ENCODE measurements at regions not wholly inside any gene's neighbourhood (a gene's known extent, or its start where the extent isn't known, plus 50 kb on each side); places are given as distances from the start of the nearest gene placed in this dataset.

DNA sequence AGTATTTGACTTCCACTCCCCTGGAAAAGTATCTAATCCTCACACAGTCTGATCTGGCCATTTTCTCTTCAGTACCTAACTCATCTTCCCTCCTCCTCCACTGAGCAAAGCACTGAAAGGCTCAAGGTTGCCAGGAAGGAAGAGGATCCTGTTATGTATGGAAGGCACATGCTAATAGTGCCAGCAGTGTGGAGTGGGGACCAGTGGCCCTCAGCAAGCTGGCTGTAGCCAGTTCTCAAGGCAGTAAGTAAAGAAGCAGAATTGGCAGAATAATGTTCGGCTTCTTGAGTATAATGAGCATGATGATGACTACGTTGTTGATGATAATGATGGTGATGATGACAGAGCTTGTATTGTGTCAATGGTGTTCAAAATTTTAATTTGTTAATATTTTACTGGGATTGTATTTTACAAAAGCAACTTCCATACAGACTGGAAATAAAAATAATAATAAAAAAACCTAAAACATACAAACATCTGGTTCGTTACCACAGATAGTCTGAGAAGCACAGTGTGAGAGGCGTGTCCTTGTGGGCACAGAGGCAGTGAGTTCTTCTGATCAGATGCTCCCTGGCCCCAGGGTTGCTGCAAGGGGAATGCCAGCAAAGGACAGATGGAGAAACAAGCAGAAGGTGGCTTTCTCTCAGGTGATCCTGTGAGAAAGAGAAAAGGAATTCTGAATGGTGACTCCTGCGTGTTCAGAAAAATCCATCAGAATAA, 528.8 kb downstream of the CMPK2 start:
- DNase-seq (ENCODE audit: low read depth) = no peak
- TF ChIP-seq, protein P1, sequence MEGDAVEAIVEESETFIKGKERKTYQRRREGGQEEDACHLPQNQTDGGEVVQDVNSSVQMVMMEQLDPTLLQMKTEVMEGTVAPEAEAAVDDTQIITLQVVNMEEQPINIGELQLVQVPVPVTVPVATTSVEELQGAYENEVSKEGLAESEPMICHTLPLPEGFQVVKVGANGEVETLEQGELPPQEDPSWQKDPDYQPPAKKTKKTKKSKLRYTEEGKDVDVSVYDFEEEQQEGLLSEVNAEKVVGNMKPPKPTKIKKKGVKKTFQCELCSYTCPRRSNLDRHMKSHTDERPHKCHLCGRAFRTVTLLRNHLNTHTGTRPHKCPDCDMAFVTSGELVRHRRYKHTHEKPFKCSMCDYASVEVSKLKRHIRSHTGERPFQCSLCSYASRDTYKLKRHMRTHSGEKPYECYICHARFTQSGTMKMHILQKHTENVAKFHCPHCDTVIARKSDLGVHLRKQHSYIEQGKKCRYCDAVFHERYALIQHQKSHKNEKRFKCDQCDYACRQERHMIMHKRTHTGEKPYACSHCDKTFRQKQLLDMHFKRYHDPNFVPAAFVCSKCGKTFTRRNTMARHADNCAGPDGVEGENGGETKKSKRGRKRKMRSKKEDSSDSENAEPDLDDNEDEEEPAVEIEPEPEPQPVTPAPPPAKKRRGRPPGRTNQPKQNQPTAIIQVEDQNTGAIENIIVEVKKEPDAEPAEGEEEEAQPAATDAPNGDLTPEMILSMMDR (conservative IDR thresholded peaks at IDR 0.05; ENCODE audit: low read depth, low read length) = no peak
- H3K4me3 ChIP-seq (ENCODE audit: low read depth, low read length) = no peak overlapping the region

GRCh38 chr2:6337472-6337820, 528.3 kb downstream of the CMPK2 start:
- no peak for DNase-seq (ENCODE audit: low read depth)
- TF ChIP-seq, protein P1 (conservative IDR thresholded peaks at IDR 0.05; ENCODE audit: low read depth, low read length) = no peak
- no peak overlapping the region for H3K4me3 ChIP-seq (ENCODE audit: low read depth, low read length)

- DNase-seq (ENCODE audit: low read depth) = no peak
- TF ChIP-seq, protein P1 (conservative IDR thresholded peaks at IDR 0.05; ENCODE audit: low read depth, low read length) = no peak
- no peak overlapping the region for H3K4me3 ChIP-seq (ENCODE audit: low read depth, low read length)
These were observed 524.0 kb downstream of the CMPK2 start for GRCh38 chr2:6341588-6342129.

- no peak for DNase-seq (ENCODE audit: low read depth)
- H3K4me3 ChIP-seq (ENCODE audit: low read depth, low read length) = no peak overlapping the region
- TF ChIP-seq, protein P1 (conservative IDR thresholded peaks at IDR 0.05; ENCODE audit: low read depth, low read length) = no peak
These were observed 523.3 kb downstream of the CMPK2 start for GRCh38 chr2:6342273-6342920.

DNA sequence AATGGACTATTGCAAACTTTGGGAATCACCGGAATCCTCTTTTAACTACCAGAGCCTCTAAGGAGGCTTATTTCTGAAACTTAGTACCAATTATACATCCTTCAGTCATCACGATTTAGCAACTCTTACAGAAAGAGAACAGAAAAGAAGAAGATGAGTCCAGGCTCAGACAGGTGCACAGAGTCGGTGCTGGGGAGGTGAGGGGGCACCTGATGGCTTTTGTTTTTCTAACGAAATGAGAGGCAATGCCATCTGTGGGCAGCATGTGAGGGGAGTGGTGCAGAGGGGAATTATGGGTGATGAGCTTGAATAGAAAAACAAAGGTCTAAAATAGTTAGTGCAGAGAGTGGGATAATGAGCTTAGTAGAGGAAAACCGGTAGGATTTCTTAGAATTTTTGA, 522.6 kb downstream of the CMPK2 start:
- H3K4me3 ChIP-seq (ENCODE audit: low read depth, low read length) = no peak overlapping the region
- no peak for DNase-seq (ENCODE audit: low read depth)
- TF ChIP-seq, protein P1 (conservative IDR thresholded peaks at IDR 0.05; ENCODE audit: low read depth, low read length) = no peak

DNA sequence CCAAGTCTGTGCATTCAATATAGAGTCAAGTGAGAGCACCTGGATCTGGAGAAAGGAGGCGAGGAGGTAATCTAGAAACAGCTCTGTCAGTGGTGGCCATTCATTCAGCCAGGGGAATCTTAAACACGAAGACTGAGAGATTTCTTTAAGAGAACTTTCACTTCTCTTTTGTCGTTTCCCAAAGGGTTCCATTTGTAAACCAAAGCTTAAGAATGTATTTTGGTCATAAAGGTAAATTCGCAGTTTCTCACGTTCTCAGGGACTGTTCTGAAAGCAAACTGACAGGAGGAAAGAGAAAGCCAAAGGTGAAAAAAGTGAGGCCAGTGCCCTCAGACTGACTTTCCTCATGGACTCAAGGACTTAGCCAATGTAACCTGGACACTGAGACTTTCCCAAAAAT, 513.5 kb downstream of the CMPK2 start:
- TF ChIP-seq, protein P1 (conservative IDR thresholded peaks at IDR 0.05; ENCODE audit: low read depth, low read length) = no peak

More for the DNA sequence above, 513.5 kb downstream of the CMPK2 start:
- no peak overlapping the region for H3K4me3 ChIP-seq (ENCODE audit: low read depth, low read length)
- no peak for DNase-seq (ENCODE audit: low read depth)

Measured in choroid plexus epithelial cell (primary cell).